Nephron progenitor cell (in vitro differentiated cells): ENCODE measurements at regions not wholly inside any gene's neighbourhood (a gene's known extent, or its start where the extent isn't known, plus 50 kb on each side); places are given as distances from the start of the nearest gene placed in this dataset.

Experiments used
- DNase-seq: peaks from one replicate; pipeline ENCODE4 v3.0.0; 2021
- H3K27ac Mint-ChIP-seq: 2 replicates; pipeline ENCODE4 v1.8.0; 2021; ENCODE audit warnings: mild to moderate bottlenecking, moderate library complexity, mixed read lengths
- H3K27me3 Mint-ChIP-seq: 2 replicates; pipeline ENCODE4 v1.8.0; 2021; ENCODE audit warnings: mild to moderate bottlenecking, low read depth, mixed read lengths; ENCODE audit not compliant: poor library complexity
- H3K36me3 Mint-ChIP-seq: 2 replicates; pipeline ENCODE4 v1.8.0; 2021; ENCODE audit warnings: low read depth, mixed read lengths
- H3K4me1 Mint-ChIP-seq: 2 replicates; pipeline ENCODE4 v1.8.0; 2021; ENCODE audit warnings: mixed read lengths
- H3K4me3 Mint-ChIP-seq: 2 replicates; pipeline ENCODE4 v1.8.0; 2021; ENCODE audit warnings: mild to moderate bottlenecking, moderate library complexity, mixed read lengths
- H3K9me3 Mint-ChIP-seq: 2 replicates; pipeline ENCODE4 v1.8.0; 2021; ENCODE audit warnings: mild to moderate bottlenecking, moderate library complexity, mixed read lengths
- CTCF ChIP-seq: fragments of 200-600 bp; sonication (generic); IDR thresholded peaks from 2 replicates; pipeline ENCODE4 v1.5.0; 2021; ENCODE audit warnings: antibody characterized with exemption

GRCh38 chr1:17877316-17877715 lies 122.2 kb downstream of the ACTL8 start:
- Mint-ChIP-seq H3K9me3 (peaks cover 3% of the 10 kb centered on the region), H3K27me3 (peaks cover 12% of the 10 kb centered on the region), H3K4me1 (peaks cover 29% of the 10 kb centered on the region), H3K36me3 (no peaks in the 10 kb centered on the region), H3K27ac (no peak overlapping the region), H3K4me3 (no peak overlapping the region)
- no peak for TF ChIP-seq CTCF
- DNase-seq = no peak

GRCh38 chr1:17877896-17878295 lies 122.8 kb downstream of the ACTL8 start:
- no peaks in the 10 kb centered on the region for H3K36me3 Mint-ChIP-seq
- peaks cover 29% of the 10 kb centered on the region for H3K4me1 Mint-ChIP-seq
- H3K27me3 Mint-ChIP-seq = peaks cover 12% of the 10 kb centered on the region
- no peak for TF ChIP-seq CTCF
- DNase-seq = no peak
- H3K27ac Mint-ChIP-seq = no peak overlapping the region
- H3K9me3 Mint-ChIP-seq = peaks cover 3% of the 10 kb centered on the region
- no peak overlapping the region for H3K4me3 Mint-ChIP-seq

GRCh38 chr1:17878837-17879236 lies 123.7 kb downstream of the ACTL8 start:
- H3K36me3 Mint-ChIP-seq = no peaks in the 10 kb centered on the region
- peaks cover 29% of the 10 kb centered on the region for H3K4me1 Mint-ChIP-seq
- no peak for DNase-seq
- peaks cover 12% of the 10 kb centered on the region for H3K27me3 Mint-ChIP-seq
- no peak overlapping the region for H3K27ac Mint-ChIP-seq
- H3K4me3 Mint-ChIP-seq = no peak overlapping the region
- no peak for TF ChIP-seq CTCF
- peaks cover 3% of the 10 kb centered on the region for H3K9me3 Mint-ChIP-seq

GRCh38 chr1:17880449-17880848 lies 125.3 kb downstream of the ACTL8 start:
- H3K27ac Mint-ChIP-seq = peak overlapping the region; percentile 42
- no peaks in the 10 kb centered on the region for H3K36me3 Mint-ChIP-seq
- peaks cover 19% of the 10 kb centered on the region for H3K4me1 Mint-ChIP-seq
- no peak for DNase-seq
- peaks cover 12% of the 10 kb centered on the region for H3K27me3 Mint-ChIP-seq
- peaks cover 3% of the 10 kb centered on the region for H3K9me3 Mint-ChIP-seq
- TF ChIP-seq CTCF = no peak
- no peak overlapping the region for H3K4me3 Mint-ChIP-seq

GRCh38 chr1:17881761-17882160 lies 126.6 kb downstream of the ACTL8 start:
- no peak overlapping the region for H3K4me3 Mint-ChIP-seq
- peaks cover 9% of the 10 kb centered on the region for H3K27me3 Mint-ChIP-seq
- no peaks in the 10 kb centered on the region for H3K9me3 Mint-ChIP-seq
- H3K4me1 Mint-ChIP-seq = peaks cover 17% of the 10 kb centered on the region
- no peak overlapping the region for H3K27ac Mint-ChIP-seq
- H3K36me3 Mint-ChIP-seq = no peaks in the 10 kb centered on the region
- no peak for DNase-seq
- no peak for TF ChIP-seq CTCF

- DNase-seq = no peak
- no peaks in the 10 kb centered on the region for H3K36me3 Mint-ChIP-seq
- no peak overlapping the region for H3K4me3 Mint-ChIP-seq
- H3K9me3 Mint-ChIP-seq = no peaks in the 10 kb centered on the region
- H3K4me1 Mint-ChIP-seq = peaks cover 18% of the 10 kb centered on the region
- no peak for TF ChIP-seq CTCF
- H3K27ac Mint-ChIP-seq = no peak overlapping the region
- no peaks in the 10 kb centered on the region for H3K27me3 Mint-ChIP-seq
These were observed 128.0 kb downstream of the ACTL8 start for GRCh38 chr1:17883136-17883535.
